ENCODE measurements at regions not wholly inside any gene's neighbourhood (a gene's known extent, or its start where the extent isn't known, plus 50 kb on each side); places are given as distances from the start of the nearest gene placed in this dataset.

DNA sequence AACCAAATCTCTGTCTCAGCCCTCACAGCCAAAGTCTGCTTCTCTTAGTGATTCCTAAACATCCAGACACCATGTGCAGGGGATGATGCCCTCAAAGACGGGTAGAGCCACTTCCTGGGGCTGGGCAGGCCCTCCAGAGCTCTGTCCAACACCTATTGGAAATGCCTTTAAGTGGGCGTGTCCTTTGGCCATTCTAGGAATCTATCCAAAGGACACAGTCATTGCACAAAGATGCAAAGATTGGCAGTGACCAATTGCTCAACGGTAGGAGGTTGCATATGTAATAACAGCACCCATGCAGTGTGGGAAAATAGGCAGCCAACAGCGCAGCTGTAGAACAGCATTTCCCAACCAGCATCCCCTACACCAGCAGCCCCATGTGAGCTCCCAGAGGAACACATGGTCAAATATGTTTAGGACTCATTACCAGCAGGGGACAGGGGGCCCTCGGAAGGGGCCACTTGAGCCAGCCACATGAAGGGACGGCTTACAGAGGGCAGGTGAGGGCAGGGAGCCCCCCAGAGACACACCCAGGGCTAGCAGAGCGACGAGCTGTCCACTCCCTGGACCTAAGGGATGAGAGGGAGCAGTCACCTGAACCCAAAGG is 142.8 kb upstream of the IQSEC1 start:
- DNase-seq (ENCODE audit: low read depth in 2 of 2) = peak; percentile 49 to 51
- no peak overlapping the region for H3K4me3 ChIP-seq (replicated peaks in 1 of 2; ENCODE audit: low read depth in 2 of 2, low read length in 2 of 2)
- TF ChIP-seq, protein P1, sequence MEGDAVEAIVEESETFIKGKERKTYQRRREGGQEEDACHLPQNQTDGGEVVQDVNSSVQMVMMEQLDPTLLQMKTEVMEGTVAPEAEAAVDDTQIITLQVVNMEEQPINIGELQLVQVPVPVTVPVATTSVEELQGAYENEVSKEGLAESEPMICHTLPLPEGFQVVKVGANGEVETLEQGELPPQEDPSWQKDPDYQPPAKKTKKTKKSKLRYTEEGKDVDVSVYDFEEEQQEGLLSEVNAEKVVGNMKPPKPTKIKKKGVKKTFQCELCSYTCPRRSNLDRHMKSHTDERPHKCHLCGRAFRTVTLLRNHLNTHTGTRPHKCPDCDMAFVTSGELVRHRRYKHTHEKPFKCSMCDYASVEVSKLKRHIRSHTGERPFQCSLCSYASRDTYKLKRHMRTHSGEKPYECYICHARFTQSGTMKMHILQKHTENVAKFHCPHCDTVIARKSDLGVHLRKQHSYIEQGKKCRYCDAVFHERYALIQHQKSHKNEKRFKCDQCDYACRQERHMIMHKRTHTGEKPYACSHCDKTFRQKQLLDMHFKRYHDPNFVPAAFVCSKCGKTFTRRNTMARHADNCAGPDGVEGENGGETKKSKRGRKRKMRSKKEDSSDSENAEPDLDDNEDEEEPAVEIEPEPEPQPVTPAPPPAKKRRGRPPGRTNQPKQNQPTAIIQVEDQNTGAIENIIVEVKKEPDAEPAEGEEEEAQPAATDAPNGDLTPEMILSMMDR (IDR thresholded peaks at IDR 0.05; ENCODE audit: low read depth, low read length) = no peak

DNA sequence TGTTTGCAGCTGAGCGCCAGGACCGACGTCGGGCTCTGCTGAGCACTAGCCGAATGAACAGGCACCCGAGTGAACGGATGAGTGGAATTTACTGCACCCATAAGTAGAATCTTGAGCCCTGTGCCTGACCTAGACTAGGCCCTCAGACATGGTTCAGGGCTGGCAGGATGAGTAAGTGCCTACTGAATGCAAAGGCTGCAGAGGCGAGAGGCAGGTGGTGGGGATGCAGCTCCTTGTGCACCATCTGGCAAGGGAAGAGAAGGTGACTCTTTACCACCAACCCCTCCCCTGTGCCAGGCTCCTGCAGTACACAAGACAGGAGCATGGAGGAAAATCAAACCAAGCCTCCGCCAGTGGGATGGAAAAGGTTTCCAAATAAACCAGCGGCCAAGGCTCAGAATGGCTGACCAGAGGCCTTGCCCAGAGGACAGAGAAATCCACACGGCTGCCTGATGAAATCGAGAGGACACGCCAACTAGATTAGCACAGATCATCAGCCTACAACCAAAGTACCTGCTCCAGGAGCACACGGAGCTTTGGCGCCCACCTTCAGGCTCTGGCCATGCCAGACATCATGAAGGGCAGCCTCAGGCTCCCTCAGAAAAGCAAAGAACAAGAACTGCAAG is 141.7 kb upstream of the IQSEC1 start:
- TF ChIP-seq, protein P1 (IDR thresholded peaks at IDR 0.05; ENCODE audit: low read depth, low read length) = no peak
- no peak overlapping the region for H3K4me3 ChIP-seq (replicated peaks in 1 of 2; ENCODE audit: low read depth in 2 of 2, low read length in 2 of 2)
- DNase-seq (ENCODE audit: low read depth in 2 of 2) = no peak

DNA sequence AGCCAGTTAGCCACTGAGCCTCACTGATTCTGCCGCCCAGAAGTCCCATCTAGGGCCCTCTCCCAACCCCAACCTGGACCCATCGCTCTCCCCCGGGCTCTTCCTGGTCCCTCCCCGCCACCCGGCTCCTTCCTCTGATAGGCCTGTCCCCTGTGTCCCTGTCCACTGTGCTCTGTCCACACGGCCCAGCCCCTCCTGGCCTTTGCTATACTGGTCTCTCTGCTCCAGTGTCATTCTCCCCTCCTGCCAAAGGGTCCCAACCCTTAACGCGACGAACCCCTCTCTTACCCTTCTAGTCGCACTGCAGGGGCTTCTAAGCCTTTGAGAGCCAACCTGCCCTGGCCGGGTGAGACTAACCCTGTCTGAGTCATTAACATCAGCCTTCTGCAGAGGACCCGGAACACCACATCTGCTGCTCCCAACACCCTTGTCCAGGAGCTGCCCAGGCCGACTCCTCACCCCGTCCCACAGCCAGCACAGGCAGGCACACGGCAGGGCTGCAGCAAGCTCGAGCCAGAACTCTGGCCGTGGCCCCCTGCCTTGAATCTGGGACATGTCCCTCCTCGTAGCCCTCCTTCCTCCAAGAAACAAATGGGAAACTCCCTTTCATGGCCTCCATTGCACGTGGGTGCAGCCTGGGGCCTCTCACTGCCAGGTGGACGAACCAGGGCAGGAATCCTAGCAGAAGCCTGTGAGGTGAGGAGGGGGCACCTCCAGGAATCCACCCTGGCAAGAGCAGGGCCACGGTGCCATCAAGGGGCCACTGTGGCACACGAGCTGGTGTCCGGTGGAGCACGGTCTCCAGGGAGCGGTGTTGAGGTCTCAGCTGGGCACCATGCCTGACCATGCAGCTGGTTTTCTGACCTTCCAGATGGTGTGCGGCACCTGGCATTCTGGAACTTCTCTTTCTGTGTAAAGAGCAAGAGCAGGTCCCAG is 140.9 kb upstream of the IQSEC1 start:
- no peak for DNase-seq (ENCODE audit: low read depth in 2 of 2)
- TF ChIP-seq, protein P1 (IDR thresholded peaks at IDR 0.05; ENCODE audit: low read depth, low read length) = no peak
- H3K4me3 ChIP-seq (replicated peaks in 1 of 2; ENCODE audit: low read depth in 2 of 2, low read length in 2 of 2) = no peak overlapping the region

DNA sequence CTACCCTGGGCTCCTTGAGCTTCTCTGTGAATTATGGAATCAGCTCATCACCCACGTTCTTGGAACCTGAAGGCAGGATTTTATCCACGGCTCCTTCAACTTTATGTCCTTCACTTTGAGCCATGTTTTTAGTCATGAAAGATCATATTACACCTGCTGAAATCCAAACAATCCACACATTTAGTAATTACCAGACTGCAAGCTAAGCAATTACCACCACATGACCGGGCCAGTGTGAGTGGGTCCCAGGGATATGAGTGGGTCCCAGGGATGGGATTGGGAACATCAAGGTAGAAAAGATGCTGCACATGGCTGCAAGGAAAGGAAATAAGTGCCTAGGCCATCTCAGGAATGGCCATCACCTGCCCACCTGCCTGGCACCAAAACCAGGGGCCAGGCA is 140.3 kb upstream of the IQSEC1 start:
- TF ChIP-seq, protein P1 (IDR thresholded peaks at IDR 0.05; ENCODE audit: low read depth, low read length) = no peak
- no peak for DNase-seq (ENCODE audit: low read depth in 2 of 2)
- H3K4me3 ChIP-seq (replicated peaks in 1 of 2; ENCODE audit: low read depth in 2 of 2, low read length in 2 of 2) = no peak overlapping the region

DNA sequence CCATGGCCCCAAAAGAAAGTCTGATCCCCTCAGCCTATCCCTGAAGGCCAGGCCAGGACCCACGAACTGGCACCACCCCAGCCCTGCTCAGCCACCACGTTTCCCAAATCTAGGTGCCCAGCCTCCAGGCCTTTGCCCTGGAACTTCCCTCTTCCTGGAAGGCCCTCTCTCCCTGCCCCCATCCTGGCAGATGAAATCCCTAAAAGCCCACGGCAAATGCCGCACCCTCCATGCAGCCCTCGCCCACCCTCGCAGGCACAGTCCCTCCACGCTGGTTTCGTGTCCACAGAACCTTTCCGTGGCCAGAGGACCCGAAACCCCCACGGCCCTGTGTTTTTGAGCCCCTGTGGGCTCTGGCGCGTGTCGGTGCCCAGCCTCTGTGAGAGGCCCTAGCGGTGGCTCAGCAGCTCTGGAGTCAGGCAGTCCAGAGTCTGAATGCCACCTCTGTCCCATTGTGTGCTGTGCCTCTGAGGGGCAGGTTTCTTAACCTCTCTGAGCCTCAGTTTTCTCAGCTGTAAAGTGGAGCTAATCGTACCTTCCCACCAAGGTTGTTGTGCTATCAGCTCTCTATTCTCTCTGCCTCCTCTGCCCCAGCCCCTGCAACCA is 138.5 kb upstream of the IQSEC1 start:
- H3K4me3 ChIP-seq (replicated peaks in 1 of 2; ENCODE audit: low read depth in 2 of 2, low read length in 2 of 2) = no peak overlapping the region
- TF ChIP-seq, protein P1 (IDR thresholded peaks at IDR 0.05; ENCODE audit: low read depth, low read length) = no peak
- no peak for DNase-seq (ENCODE audit: low read depth in 2 of 2)

DNA sequence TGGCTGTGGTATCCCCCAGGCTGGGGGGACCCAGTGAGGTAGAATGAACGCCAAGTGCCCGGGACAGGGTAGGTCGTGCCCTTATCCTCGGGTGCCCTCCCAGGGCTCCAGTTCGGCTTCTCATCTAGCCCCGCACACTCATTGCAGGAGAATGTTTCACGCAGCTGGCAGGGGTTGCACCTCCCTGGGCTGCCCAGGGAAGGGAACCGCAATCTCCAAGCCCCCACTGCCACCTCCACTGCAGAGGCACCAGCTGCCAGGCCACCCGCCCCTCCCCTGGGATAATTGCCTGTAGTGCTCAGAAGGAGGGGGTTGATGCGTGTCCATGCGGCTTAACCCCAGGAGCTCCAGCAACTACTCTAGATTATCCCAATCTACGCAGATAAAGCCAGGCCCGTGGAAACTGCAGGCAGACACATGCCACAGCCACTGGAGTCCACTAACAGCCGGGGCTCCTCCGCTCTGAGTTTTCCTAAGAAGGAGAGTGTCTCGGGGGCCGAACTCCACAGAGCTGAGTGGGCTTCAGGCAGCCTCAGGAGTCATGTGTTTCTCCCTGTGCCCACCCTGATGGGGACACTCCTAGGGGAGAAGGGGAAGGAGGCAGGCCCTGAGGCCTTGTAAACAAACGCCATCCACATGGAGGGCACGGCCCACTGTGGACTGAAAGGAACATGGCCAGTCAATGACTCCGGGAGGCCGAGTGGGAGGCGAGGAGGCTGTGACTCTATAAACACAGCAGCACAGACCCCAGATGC is 137.2 kb upstream of the IQSEC1 start:
- no peak for DNase-seq (ENCODE audit: low read depth in 2 of 2)
- TF ChIP-seq, protein P1 (IDR thresholded peaks at IDR 0.05; ENCODE audit: low read depth, low read length) = no peak

More for the DNA sequence above, 137.2 kb upstream of the IQSEC1 start:
- H3K4me3 ChIP-seq (replicated peaks in 1 of 2; ENCODE audit: low read depth in 2 of 2, low read length in 2 of 2) = no peak overlapping the region
